ENCODE measurements at regions not wholly inside any gene's neighbourhood (a gene's known extent, or its start where the extent isn't known, plus 50 kb on each side); places are given as distances from the start of the nearest gene placed in this dataset.
A peak's percentile ranks its signal among the peaks of the same experiment; 100 is the strongest.

GRCh38 chr3:78204977-78205376 lies 1165.1 kb downstream of the ROBO2 start:
- peak; percentile 16 for TF ChIP-seq CTCF (conservative IDR thresholded peaks at IDR 0.05; ENCODE audit: low read depth, low read length)
- DNase-seq (ENCODE audit: low read depth): peak; percentile 61
- H3K4me3 ChIP-seq (ENCODE audit: low read depth, low read length): peak overlapping the region; percentile 23

- no peak for TF ChIP-seq CTCF (conservative IDR thresholded peaks at IDR 0.05; ENCODE audit: low read depth, low read length)
- DNase-seq (ENCODE audit: low read depth): no peak
- no peak overlapping the region for H3K4me3 ChIP-seq (ENCODE audit: low read depth, low read length)
Observed at GRCh38 chr3:78221300-78221699, 1181.4 kb downstream of the ROBO2 start.

GRCh38 chr3:78221796-78222195 lies 1181.9 kb downstream of the ROBO2 start:
- no peak overlapping the region for H3K4me3 ChIP-seq (ENCODE audit: low read depth, low read length)
- no peak for TF ChIP-seq CTCF (conservative IDR thresholded peaks at IDR 0.05; ENCODE audit: low read depth, low read length)
- no peak for DNase-seq (ENCODE audit: low read depth)

- TF ChIP-seq CTCF (conservative IDR thresholded peaks at IDR 0.05; ENCODE audit: low read depth, low read length): no peak
- DNase-seq (ENCODE audit: low read depth): no peak
- no peak overlapping the region for H3K4me3 ChIP-seq (ENCODE audit: low read depth, low read length)
Observed at GRCh38 chr3:78235841-78236240, 1195.9 kb downstream of the ROBO2 start.

GRCh38 chr3:78238811-78239210 lies 1198.9 kb downstream of the ROBO2 start:
- DNase-seq (ENCODE audit: low read depth): no peak
- TF ChIP-seq CTCF (conservative IDR thresholded peaks at IDR 0.05; ENCODE audit: low read depth, low read length): no peak

GRCh38 chr3:78242724-78243123 lies 1202.8 kb downstream of the ROBO2 start:
- TF ChIP-seq CTCF (conservative IDR thresholded peaks at IDR 0.05; ENCODE audit: low read depth, low read length): no peak
- H3K4me3 ChIP-seq (ENCODE audit: low read depth, low read length): no peak overlapping the region
- DNase-seq (ENCODE audit: low read depth): no peak

More at GRCh38 chr3:78238811-78239210, 1198.9 kb downstream of the ROBO2 start:
- no peak overlapping the region for H3K4me3 ChIP-seq (ENCODE audit: low read depth, low read length)

- no peak for DNase-seq (ENCODE audit: low read depth)
- TF ChIP-seq CTCF (conservative IDR thresholded peaks at IDR 0.05; ENCODE audit: low read depth, low read length): no peak
- H3K4me3 ChIP-seq (ENCODE audit: low read depth, low read length): no peak overlapping the region
Observed at GRCh38 chr3:78244136-78244535, 1204.2 kb downstream of the ROBO2 start.

All from choroid plexus epithelial cell (primary cell).